NCI-H345 treated with DMSO at 0.1 percent for 48 hours (cell line): ENCODE measurements at regions not wholly inside any gene's neighbourhood (a gene's known extent, or its start where the extent isn't known, plus 50 kb on each side); places are given as distances from the start of the nearest gene placed in this dataset.
"Not testable (repeated sequence)": the region's sequence is repeated elsewhere in the genome, so short reads cannot be mapped to it uniquely, and the experiment has no call there.

Source experiments
- DNase-seq: peaks from one replicate; lab custom pipeline; 2025; ENCODE audit not compliant: unreplicated experiment; lab: John Stamatoyannopoulos, UW

- DNase-seq = no peak
These were observed 888.6 kb downstream of the KCNJ2 start for GRCh38 chr17:71057938-71058337.

- DNase-seq = no peak
These were observed 893.8 kb downstream of the KCNJ2 start for GRCh38 chr17:71063127-71063526.

GRCh38 chr17:71063559-71063958 lies 894.2 kb downstream of the KCNJ2 start:
- DNase-seq = no peak

GRCh38 chr17:71067669-71068407 lies 898.5 kb downstream of the KCNJ2 start:
- DNase-seq = no peak

- DNase-seq = no peak
These were observed 899.0 kb downstream of the KCNJ2 start for GRCh38 chr17:71068408-71068750.

- no peak for DNase-seq
These were observed 901.7 kb downstream of the KCNJ2 start for GRCh38 chr17:71071041-71071440.

- DNase-seq = no peak
These were observed 902.5 kb downstream of the KCNJ2 start for GRCh38 chr17:71071837-71072236.

GRCh38 chr17:71080937-71081336 lies 911.6 kb downstream of the KCNJ2 start:
- DNase-seq = no peak

- DNase-seq = no peak
These were observed 912.3 kb downstream of the KCNJ2 start for GRCh38 chr17:71081666-71082065.

- no peak for DNase-seq
These were observed 914.9 kb downstream of the KCNJ2 start for GRCh38 chr17:71084219-71084618.

- no peak for DNase-seq
These were observed 915.5 kb downstream of the KCNJ2 start for GRCh38 chr17:71084838-71085237.

GRCh38 chr17:71085238-71086033 lies 916.1 kb downstream of the KCNJ2 start:
- no peak for DNase-seq

- DNase-seq = no peak
These were observed 920.1 kb downstream of the KCNJ2 start for GRCh38 chr17:71089431-71089830.

- DNase-seq = no peak
These were observed 928.7 kb downstream of the KCNJ2 start for GRCh38 chr17:71098071-71098470.

- no peak for DNase-seq
These were observed 929.8 kb downstream of the KCNJ2 start for GRCh38 chr17:71099003-71099714.

GRCh38 chr17:71102777-71103176 lies 933.4 kb downstream of the KCNJ2 start:
- DNase-seq = no peak

- no peak for DNase-seq
These were observed 934.9 kb downstream of the KCNJ2 start for GRCh38 chr17:71104225-71104624.

- not testable (repeated sequence) for DNase-seq
These were observed 936.7 kb downstream of the KCNJ2 start for GRCh38 chr17:71106056-71106455.

- DNase-seq = no peak
These were observed 937.8 kb downstream of the KCNJ2 start for GRCh38 chr17:71107136-71107535.

- no peak for DNase-seq
These were observed 940.4 kb downstream of the KCNJ2 start for GRCh38 chr17:71109697-71110096.

- no peak for DNase-seq
These were observed 941.0 kb downstream of the KCNJ2 start for GRCh38 chr17:71110326-71110725.

- no peak for DNase-seq
These were observed 942.1 kb downstream of the KCNJ2 start for GRCh38 chr17:71111460-71111859.
